NCI-H345 (cell line): ENCODE measurements at regions not wholly inside any gene's neighbourhood (a gene's known extent, or its start where the extent isn't known, plus 50 kb on each side); places are given as distances from the start of the nearest gene placed in this dataset.

Experiments
- DNase-seq: peaks from one replicate; lab custom pipeline; 2025; lab: John Stamatoyannopoulos, UW

- DNase-seq: no peak
Observed at GRCh38 chr20:50343125-50343489, 152.5 kb downstream of the CEBPB start.

GRCh38 chr20:50343490-50344179 lies 153.0 kb downstream of the CEBPB start:
- peak; percentile 95 for DNase-seq

DNA sequence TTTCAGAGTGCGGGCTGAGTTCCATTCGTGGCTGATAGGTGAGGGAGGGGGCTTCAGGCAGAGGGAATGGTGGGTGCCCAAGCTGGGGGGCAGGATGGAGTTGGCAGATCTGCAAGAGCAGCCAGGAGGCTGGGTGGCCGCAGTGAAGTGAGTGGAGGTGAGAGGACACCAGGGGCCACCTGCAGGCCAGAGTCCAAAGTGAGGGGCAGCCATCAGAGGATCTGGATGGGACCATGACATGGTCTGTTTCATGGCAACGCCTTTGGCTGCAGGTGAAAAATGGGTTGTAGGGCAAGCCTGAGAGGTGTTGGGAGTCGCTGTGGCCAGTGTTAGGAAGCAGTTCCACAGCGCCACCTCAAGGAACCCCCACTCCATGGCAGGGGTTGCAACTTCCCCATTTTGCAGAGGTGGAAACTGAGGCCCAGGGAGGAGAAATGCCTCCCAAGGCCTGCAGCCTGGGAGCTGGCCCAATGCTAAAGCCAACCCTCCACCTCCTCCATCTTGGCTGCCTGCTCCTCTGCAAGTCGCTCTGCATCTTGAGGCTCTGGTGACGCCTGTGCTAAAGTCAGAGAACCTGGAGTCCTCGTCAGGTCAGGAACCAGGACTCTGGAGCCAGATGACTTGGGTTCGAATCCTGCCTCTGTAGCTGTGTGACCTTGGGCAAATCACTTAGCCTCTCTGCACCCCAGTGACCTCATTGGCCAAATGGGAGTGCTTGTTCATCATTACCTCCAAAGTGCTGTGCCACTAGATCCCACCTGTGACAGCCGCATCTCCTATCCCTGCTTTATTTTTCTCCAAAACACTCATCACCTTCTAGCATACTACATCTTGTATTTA lies 153.8 kb downstream of the CEBPB start:
- DNase-seq: no peak

DNA sequence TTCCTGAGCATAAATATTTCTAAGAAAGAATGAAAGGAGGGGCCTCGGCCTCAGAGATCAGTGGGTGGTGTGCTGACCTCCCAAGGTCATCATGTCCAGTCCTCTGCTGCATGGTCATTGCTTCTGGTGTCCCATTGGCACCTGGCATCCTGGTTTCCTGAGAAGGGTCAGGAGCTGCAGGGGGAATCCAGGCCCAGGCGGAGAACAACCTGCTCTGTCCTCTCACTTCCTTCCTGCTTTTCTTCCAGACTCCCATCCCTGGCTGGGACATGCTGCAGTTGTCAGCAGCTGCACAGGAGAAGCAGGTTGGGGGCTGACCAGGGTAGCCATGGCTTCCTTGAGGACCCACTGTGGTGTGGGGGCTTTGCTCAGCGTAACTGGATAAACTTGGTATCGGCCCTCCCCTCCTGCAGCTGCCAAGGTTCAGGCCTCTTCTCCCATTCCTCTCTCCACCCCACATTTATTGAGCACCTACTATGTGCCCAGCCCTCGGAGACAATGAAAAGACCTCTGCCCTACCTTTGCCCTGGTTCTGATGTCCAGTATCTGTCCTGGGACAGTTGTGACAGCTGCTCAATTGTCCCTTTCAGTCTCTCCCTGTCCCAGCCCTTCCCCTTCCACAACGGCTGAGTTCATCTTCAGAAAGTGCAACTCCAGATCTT lies 155.2 kb downstream of the CEBPB start:
- DNase-seq: no peak

GRCh38 chr20:50346374-50347283 lies 156.0 kb downstream of the CEBPB start:
- peak; percentile 92 for DNase-seq

DNA sequence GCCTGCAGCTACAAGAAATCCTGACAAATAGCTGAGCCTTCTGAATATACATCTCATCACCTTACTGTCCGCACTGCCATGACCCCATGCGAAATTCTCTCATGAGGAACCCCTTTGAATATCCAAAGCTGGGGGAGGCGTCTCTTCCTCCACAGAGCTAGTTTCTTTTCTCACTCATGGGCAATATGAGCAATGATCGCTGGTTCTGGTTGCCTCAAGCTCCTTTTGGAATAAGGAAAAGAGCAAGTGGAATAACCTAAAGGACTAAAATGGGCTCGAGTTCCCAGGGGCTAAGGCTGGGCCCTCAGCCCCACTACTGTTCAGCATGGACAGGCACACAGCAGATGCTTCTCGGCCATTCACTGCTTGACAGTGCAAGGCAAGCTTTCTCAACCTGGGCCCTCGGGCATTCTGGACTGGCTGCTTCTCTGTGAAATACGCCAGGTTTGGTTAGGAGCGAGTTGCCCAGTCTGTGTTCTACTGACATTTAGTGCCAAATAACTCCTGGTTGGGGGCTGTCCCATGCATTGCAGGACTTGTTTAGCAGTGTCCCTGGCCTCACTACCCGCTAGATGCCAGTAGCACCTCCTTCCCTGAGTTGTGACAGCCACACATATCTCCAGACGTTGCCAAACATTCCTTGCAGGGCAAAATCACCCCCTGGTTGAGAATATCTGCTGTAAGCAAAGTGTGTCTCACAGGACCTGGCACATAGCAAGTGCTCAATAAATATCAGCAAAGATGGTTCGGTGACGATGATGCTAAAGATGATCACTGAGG lies 156.8 kb downstream of the CEBPB start:
- no peak for DNase-seq

GRCh38 chr20:50348096-50348495 lies 157.5 kb downstream of the CEBPB start:
- DNase-seq: no peak

GRCh38 chr20:50350510-50351249 lies 159.5 kb upstream of the PTPN1 start:
- DNase-seq: no peak

GRCh38 chr20:50351541-50351940 lies 158.6 kb upstream of the PTPN1 start:
- no peak for DNase-seq

DNA sequence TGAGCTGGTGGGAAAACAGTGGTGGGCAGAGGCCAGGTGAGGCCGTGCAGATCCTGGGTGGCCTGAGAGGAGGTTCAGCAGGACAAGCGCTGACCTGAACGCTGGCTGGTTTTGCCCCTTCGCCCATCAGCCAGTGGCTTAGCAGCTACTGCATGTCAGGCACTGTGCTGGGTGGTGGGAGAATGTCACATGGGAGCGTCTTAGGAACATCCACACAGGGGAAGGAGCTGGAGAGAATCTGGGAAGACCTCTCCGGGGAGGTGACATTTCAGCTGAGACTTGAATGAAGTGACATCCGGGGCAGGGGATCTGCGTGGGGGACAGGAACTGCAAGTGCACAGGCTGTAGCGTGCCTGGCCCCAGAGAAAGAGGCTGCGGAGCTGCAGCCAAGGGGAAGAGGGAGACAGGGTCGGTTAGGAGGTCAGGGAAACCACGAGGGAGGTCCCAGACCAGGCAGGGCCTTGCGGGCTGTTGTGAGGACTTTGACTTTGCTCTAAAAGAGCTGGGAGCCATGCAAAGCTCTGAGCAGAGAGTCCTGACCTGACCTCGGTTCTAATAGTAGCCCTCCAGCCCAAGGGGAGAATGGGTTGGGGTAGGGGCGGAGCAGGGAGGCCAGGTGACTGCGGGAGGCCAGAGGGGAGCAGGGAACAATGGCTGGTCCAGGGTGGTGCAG lies 156.8 kb upstream of the PTPN1 start:
- DNase-seq: no peak

DNA sequence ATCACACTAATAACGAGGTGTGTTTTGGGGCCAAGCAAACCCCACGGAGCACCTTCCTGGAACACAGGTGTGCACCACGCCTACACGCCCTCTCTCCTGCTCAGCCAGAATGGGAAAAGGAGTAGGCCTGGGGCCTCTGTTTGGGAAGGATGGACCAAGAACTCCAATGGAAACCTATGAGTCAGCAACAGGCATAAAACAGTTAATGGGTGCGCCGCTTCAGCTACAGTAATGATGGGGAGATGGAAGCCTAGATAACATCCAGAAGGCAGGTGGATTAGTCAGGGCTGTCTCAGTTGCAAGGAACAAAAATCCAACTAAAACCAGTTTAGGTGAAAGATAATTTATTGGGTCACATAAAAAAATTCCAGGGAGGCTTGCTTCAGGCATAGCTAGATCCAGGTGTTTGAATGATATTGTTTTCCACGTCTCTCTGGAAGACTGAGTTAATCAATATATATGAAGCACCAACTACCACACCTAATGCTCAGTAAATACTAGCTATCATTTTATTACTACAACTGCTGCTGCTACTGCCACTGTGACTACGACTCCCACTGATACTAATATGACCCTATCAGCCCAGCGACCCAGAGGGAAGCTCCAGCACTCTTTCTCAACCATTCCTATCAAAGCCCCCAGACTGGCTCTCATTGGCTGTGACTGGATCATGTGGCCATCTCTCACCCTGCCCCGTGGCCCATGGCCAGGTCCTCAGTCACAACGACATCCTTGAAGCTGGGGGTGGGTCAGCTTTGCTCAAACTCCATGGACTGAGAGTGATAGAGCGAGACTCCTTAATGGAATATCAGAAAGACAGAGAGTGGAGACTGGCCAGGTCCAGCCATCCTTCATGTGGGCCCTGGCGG lies 155.2 kb upstream of the PTPN1 start:
- DNase-seq: no peak

DNA sequence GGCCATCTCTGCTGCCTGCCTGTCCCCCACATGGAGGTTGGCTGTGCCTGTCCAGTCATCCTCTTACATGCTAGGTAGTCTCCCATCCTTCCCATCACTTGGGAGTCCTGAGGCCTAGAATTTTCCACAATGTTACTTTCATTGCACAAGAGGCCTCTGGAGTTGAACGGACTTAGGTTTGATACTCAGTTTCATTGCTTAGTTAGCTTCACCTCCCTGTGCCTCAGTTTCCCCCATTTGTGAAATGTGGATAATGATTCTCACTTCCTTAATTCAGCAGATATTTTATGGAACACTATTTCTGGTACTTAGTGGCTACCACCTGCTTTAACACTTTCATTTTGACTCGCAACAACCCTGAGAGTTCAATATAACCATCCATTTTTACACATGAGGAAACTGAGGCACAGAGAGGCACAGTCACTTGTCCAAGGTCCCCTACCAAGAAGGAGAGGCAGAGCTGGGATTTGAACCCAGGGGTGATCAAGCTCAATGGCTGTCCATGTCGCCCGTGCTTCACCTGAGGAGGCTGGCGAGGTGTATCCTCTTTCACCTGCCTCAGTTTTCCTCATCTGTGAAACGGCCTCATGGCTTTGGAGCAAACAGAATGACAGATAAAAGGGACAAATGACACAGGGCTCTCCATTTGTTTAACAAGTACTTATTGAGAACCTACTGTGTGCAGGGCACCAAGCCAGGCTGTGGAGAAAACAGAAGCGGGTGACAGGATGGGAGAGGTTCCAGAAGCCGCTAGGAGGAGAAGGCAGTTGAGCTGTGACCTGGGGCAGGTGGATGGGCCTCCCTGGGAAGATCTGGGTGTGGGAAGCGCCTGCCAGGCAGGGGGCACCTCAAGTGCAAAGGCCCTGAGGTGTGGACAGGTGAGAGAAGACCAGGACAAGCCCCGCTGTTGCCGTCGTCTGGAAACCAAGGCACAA lies 154.3 kb upstream of the PTPN1 start:
- DNase-seq: no peak

- DNase-seq: no peak
Observed at GRCh38 chr20:50356525-50356885, 153.7 kb upstream of the PTPN1 start.

DNA sequence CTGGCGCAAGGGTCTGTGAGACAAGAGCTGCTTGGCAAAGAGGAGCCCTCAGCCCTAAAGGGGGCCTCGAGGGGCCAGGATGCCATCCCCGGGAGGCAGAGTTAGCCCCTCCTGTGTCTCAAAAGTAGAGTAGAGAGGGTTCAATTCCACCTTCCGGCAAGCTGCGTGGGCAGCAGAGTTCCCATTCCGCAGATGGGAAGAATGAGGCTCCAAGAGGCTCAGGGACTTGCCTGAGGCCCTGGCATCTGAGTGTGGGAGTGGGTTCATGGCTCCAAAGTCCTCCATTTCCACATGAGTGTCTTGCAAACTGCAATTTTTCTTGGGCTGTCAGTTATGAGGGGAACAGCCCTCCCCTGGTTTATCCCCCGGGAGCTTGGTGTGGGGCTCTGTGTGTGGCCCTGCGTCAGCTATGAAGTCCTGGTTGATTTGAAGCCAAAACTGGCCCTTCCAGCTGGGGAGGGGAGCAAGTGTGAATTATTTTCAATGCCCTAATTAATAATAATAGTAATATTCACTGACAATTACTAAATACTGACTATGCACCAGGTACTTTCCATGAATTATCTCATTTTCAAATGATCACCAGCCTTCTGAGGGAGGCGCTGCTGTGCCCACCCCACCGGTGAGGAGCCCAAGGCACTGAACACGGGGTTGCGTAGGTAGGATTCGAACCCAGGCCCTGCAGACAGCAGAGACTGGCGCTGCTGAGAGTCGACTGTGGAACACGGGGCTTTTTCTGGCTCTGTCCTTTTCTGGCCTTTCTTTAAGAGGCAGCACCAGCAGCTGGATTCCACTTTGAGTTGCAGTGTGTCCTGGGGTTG lies 153.0 kb upstream of the PTPN1 start:
- no peak for DNase-seq

DNA sequence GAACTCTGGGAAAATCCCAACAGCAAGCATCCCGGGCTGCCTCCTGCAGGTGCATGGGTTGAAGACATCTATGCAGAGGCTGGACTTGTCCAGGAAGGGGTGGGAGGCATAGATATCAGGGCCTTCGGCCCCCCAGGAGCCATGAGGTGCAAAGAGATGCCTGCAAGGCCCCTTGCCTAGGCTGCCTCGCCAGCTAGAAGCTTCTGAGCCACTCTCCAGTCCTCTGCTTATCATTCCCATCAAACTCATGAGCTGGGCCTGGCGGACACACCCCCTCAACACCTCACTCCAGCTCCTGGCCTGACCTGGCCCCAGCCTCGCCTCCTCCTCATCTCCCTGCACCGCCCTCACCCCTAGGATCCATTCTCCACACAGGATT lies 152.4 kb upstream of the PTPN1 start:
- DNase-seq: no peak

DNA sequence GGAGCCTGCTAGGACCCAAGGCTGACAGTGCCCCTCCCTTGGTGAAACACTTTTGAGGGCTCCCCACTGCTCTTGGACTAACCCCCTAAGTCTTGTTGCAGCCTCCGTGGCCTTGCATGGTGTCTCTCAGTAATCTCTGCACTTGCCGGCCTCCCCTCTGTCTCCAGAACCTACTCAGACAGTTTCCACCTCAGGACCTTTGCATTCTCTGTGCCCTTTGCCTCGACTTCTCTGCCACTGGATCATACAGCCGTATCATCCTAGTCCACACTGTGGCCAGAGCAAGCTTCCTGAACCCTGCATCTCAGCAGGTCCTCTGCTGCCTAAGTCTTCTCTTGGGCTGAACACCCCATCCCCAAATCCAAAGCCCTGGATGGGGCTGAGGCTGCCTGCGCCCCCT lies 152.0 kb upstream of the PTPN1 start:
- DNase-seq: no peak

DNA sequence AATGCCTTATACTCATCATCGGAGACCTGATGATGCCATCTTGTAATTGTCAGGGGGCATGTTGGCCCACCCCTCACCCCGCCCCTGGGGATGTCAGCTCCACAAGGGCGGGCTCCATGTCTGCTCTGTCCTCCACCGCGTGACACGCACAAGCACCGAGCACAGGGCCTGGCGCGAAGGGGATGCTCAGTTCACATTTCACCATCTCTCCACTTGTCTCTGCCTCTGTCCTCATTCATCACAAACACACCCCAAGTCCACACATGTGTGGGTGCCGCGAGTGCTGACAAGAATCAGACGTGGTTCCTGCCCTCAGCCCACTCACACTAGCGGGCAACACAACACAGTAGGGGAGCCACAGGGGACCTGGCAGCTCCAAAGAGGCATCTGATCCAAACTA lies 151.2 kb upstream of the PTPN1 start:
- DNase-seq: no peak
